ENCODE measurements at regions not wholly inside any gene's neighbourhood (a gene's known extent, or its start where the extent isn't known, plus 50 kb on each side); places are given as distances from the start of the nearest gene placed in this dataset.

GRCh38 chr18:70966419-70966818 lies 677.6 kb downstream of the SOCS6 start:
- H3K9me3 ChIP-seq (replicated peaks in 1 of 2; ENCODE audit: control insufficient read depth in 1 of 2, insufficient read depth in 1 of 2, low read length in 2 of 2): peaks cover 0 to 12% of the 10 kb centered on the region in 2 donors
- no peak overlapping the region for H3K4me2 ChIP-seq (replicated peaks; ENCODE audit: extremely low read depth, low read length, poor library complexity, severe bottlenecking)
- Mint-ChIP-seq H3K36me3 (no peaks in the 10 kb centered on the region), H3K4me3 (no peak overlapping the region), H3K9me3 (peaks cover 0 to 10% (median 2%) of the 10 kb centered on the region in 7 donors), H3K27me3 (ENCODE audit: low read depth in 3 of 3) (no peaks in the 10 kb centered on the region), H3K27ac (no peak overlapping the region), H3K4me1 (no peaks in the 10 kb centered on the region)
- H3K4me3 ChIP-seq (replicated peaks in 1 of 3; ENCODE audit: low read depth in 2 of 3, low read length in 3 of 3): no peak overlapping the region
- no peak overlapping the region for H3K27ac ChIP-seq (ENCODE audit: low read depth in 1 of 2, low read length in 2 of 2)
- TF ChIP-seq CTCF (IDR thresholded peaks at IDR 0.05): no peak
- DNase-seq: no peak
- no peaks in the 10 kb centered on the region for H3K27me3 ChIP-seq (ENCODE audit: control insufficient read depth in 2 of 2, insufficient read depth in 2 of 2, low read length in 2 of 2)
- no peaks in the 10 kb centered on the region for H3K79me2 ChIP-seq (ENCODE audit: insufficient read depth, low read length)
- H2AFZ ChIP-seq (ENCODE audit: insufficient read depth, low read depth, low read length, poor library complexity, severe bottlenecking): no peak overlapping the region
- no CpG with 5 or more reads among the region's 3 CpGs for WGBS (ENCODE audit: insufficient coverage)
- no peak overlapping the region for H3K9ac ChIP-seq (ENCODE audit: insufficient read depth, low read length, poor library complexity, severe bottlenecking)
- H3K36me3 ChIP-seq (replicated peaks in 1 of 2; ENCODE audit: control insufficient read depth in 1 of 2, insufficient read depth in 2 of 2, low read length in 2 of 2): no peaks in the 10 kb centered on the region
- intact Hi-C loops (cut with micrococcal nuclease): no loop called here
- H3K4me1 ChIP-seq (ENCODE audit: control insufficient read depth in 1 of 2, insufficient read depth in 2 of 2, low read length in 2 of 2): no peaks in the 10 kb centered on the region
- no peaks in the 10 kb centered on the region for H4K20me1 ChIP-seq (ENCODE audit: insufficient read depth, low read length)

GRCh38 chr18:70961939-70962338 lies 673.1 kb downstream of the SOCS6 start:
- H3K27me3 Mint-ChIP-seq (ENCODE audit: low read depth in 3 of 3): no peaks in the 10 kb centered on the region
- no peak for DNase-seq
- no peaks in the 10 kb centered on the region for H3K4me1 Mint-ChIP-seq
- H3K27me3 ChIP-seq (ENCODE audit: control insufficient read depth in 2 of 2, insufficient read depth in 2 of 2, low read length in 2 of 2): no peaks in the 10 kb centered on the region
- H3K79me2 ChIP-seq (ENCODE audit: insufficient read depth, low read length): no peaks in the 10 kb centered on the region
- H3K9me3 Mint-ChIP-seq: peaks cover 0 to 5% (median 3%) of the 10 kb centered on the region in 7 donors
- peaks cover 0 to 5% of the 10 kb centered on the region in 2 donors for H3K9me3 ChIP-seq (replicated peaks in 1 of 2; ENCODE audit: control insufficient read depth in 1 of 2, insufficient read depth in 1 of 2, low read length in 2 of 2)
- no peak overlapping the region for H3K4me3 Mint-ChIP-seq
- H3K36me3 ChIP-seq (replicated peaks in 1 of 2; ENCODE audit: control insufficient read depth in 1 of 2, insufficient read depth in 2 of 2, low read length in 2 of 2): no peaks in the 10 kb centered on the region
- H3K36me3 Mint-ChIP-seq: no peaks in the 10 kb centered on the region
- no peak overlapping the region for H3K9ac ChIP-seq (ENCODE audit: insufficient read depth, low read length, poor library complexity, severe bottlenecking)
- intact Hi-C loops (cut with micrococcal nuclease): no loop called here
- TF ChIP-seq CTCF (IDR thresholded peaks at IDR 0.05): no peak
- no peak overlapping the region for H3K4me2 ChIP-seq (replicated peaks; ENCODE audit: extremely low read depth, low read length, poor library complexity, severe bottlenecking)
- no peaks in the 10 kb centered on the region for H4K20me1 ChIP-seq (ENCODE audit: insufficient read depth, low read length)
- no CpG with 5 or more reads among the region's 3 CpGs for whole genome bisulfite sequencing (ENCODE audit: insufficient coverage)
- no peak overlapping the region for H3K27ac Mint-ChIP-seq
- H3K4me3 ChIP-seq (replicated peaks in 1 of 3; ENCODE audit: low read depth in 2 of 3, low read length in 3 of 3): no peak overlapping the region
- H3K4me1 ChIP-seq (ENCODE audit: control insufficient read depth in 1 of 2, insufficient read depth in 2 of 2, low read length in 2 of 2): no peaks in the 10 kb centered on the region
- no peak overlapping the region for H2AFZ ChIP-seq (ENCODE audit: insufficient read depth, low read depth, low read length, poor library complexity, severe bottlenecking)
- H3K27ac ChIP-seq (ENCODE audit: low read depth in 1 of 2, low read length in 2 of 2): no peak overlapping the region

Data from CD14-positive monocyte (primary cell).